ENCODE measurements at regions not wholly inside any gene's neighbourhood (a gene's known extent, or its start where the extent isn't known, plus 50 kb on each side); places are given as distances from the start of the nearest gene placed in this dataset.

DNA sequence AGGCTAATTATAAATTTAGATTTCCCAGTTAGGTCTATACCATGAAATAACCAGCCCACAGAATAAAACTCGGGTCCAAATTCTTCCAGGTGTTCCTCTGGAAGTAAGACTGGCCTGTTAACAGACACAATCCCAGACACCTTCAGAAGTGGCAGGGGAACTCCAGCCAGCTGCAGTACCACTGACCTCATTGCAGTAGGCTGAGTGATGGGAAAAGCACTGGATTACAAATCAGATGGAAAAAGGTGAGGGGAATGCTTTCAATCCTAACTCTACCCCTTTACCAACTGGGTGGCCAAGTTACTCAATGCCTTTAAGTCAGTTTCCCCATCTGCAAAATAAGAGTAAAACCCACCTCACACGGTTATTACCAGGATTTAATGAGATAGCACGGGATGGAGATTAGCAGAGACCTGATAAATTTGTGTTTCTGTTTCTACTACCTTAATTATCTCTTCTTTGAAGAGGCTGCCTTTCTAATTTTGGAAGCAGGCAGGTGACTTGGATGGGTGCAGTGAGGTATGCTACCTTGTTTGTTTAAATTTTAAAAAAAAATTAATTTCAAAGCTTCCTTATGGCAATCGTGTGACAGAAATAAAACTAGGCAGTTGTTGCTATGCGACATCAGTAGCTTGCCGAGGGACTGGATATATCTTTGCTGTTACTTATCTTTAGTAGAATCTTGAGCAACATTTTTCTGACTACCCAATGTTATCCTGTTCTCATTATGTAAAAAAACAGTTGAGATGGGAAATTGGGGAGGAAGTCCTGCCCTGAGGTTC is 167.3 kb upstream of the GRIN2B start:
- ChIA-PET CTCF (interaction anchor here (2.5 kb wide), 1 partner anchor 18 kb away, joined by 8 read pairs; no protein-coding TSS in a partner anchor), POLR2A (no interaction called here)
- H3K9me3 Mint-ChIP-seq (ENCODE audit: unreplicated experiment): peaks cover 11% of the 10 kb centered on the region
- no peak for DNase-seq (ENCODE audit: unreplicated experiment)
- no peak overlapping the region for H3K27ac Mint-ChIP-seq (ENCODE audit: low read depth, unreplicated experiment)
- no peaks in the 10 kb centered on the region for H3K36me3 Mint-ChIP-seq (ENCODE audit: insufficient read depth, unreplicated experiment)
- TF ChIP-seq, protein P1, sequence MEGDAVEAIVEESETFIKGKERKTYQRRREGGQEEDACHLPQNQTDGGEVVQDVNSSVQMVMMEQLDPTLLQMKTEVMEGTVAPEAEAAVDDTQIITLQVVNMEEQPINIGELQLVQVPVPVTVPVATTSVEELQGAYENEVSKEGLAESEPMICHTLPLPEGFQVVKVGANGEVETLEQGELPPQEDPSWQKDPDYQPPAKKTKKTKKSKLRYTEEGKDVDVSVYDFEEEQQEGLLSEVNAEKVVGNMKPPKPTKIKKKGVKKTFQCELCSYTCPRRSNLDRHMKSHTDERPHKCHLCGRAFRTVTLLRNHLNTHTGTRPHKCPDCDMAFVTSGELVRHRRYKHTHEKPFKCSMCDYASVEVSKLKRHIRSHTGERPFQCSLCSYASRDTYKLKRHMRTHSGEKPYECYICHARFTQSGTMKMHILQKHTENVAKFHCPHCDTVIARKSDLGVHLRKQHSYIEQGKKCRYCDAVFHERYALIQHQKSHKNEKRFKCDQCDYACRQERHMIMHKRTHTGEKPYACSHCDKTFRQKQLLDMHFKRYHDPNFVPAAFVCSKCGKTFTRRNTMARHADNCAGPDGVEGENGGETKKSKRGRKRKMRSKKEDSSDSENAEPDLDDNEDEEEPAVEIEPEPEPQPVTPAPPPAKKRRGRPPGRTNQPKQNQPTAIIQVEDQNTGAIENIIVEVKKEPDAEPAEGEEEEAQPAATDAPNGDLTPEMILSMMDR (IDR thresholded peaks at IDR 0.05; ENCODE audit: unreplicated experiment): no peak
- no TSS peak for BruUV-seq (replicated peaks)
- no peaks in the 10 kb centered on the region for H3K27me3 Mint-ChIP-seq (ENCODE audit: insufficient read depth, unreplicated experiment)
- intact Hi-C loops (cut with micrococcal nuclease): no loop called here
- H3K4me1 Mint-ChIP-seq (ENCODE audit: insufficient read depth, unreplicated experiment): no peaks in the 10 kb centered on the region
- H3K4me3 Mint-ChIP-seq (ENCODE audit: unreplicated experiment): no peak overlapping the region

DNA sequence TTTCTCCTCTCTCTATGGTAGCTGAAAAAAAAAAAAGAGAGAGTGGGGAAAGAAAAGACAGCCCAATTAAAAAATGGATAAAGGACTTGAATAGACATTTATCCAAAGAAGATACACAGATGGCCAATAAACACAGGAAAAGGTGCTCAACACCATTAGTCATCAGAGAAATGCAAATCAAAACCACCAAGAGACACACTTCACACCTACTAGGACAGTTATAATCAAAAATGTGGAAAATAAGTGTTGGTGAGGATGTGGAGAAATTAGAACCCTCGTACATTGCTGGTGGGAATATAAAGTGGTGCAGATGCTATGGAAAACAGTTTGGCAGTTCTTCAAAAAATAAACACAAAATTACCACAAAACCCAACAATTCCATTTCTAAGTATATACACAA is 172.4 kb upstream of the GRIN2B start:
- H3K9me3 Mint-ChIP-seq (ENCODE audit: unreplicated experiment): peaks cover 11% of the 10 kb centered on the region
- H3K27me3 Mint-ChIP-seq (ENCODE audit: insufficient read depth, unreplicated experiment): no peaks in the 10 kb centered on the region
- H3K4me3 Mint-ChIP-seq (ENCODE audit: unreplicated experiment): no peak overlapping the region
- no TSS peak for BruUV-seq (replicated peaks)
- no peak for DNase-seq (ENCODE audit: unreplicated experiment)
- TF ChIP-seq, protein P1 (IDR thresholded peaks at IDR 0.05; ENCODE audit: unreplicated experiment): no peak
- no peaks in the 10 kb centered on the region for H3K4me1 Mint-ChIP-seq (ENCODE audit: insufficient read depth, unreplicated experiment)
- no peak overlapping the region for H3K27ac Mint-ChIP-seq (ENCODE audit: low read depth, unreplicated experiment)
- intact Hi-C loops (cut with micrococcal nuclease): no loop called here
- ChIA-PET CTCF (no interaction called here), POLR2A (no interaction called here)
- no peaks in the 10 kb centered on the region for H3K36me3 Mint-ChIP-seq (ENCODE audit: insufficient read depth, unreplicated experiment)

DNA sequence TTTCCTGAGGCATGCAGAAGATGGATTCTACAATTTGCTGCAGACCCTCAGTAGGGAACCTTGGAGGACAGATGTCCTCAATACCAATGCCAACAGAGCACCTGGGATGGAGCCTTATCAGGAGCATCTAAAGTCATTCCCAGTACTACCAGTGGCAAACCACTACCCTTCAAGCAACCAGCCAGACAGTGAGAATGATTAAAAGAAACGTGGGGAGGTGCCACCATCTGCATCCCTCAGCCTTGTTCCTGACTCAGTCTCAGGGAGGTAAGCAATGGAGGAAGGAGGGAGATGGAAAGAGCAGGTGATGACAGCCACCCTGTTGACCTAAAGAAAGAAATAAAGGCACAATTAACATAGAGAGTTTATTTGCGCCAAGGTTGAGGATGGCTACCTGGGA is 175.2 kb upstream of the GRIN2B start:
- DNase-seq (ENCODE audit: unreplicated experiment): no peak
- POLR2A ChIA-PET: no interaction called here
- no TSS peak for BruUV-seq (replicated peaks)
- H3K4me1 Mint-ChIP-seq (ENCODE audit: insufficient read depth, unreplicated experiment): no peaks in the 10 kb centered on the region
- CTCF ChIA-PET: interaction anchor here (0.9 to 3.8 kb wide), 2 partner anchors 9 to 12 kb away, joined by 6 to 35 read pairs; no protein-coding TSS in a partner anchor
- H3K27me3 Mint-ChIP-seq (ENCODE audit: insufficient read depth, unreplicated experiment): no peaks in the 10 kb centered on the region
- H3K9me3 Mint-ChIP-seq (ENCODE audit: unreplicated experiment): peaks cover 11% of the 10 kb centered on the region
- no peak overlapping the region for H3K27ac Mint-ChIP-seq (ENCODE audit: low read depth, unreplicated experiment)
- intact Hi-C loops (cut with micrococcal nuclease): no loop called here
- TF ChIP-seq, protein P1 (IDR thresholded peaks at IDR 0.05; ENCODE audit: unreplicated experiment): no peak
- no peaks in the 10 kb centered on the region for H3K36me3 Mint-ChIP-seq (ENCODE audit: insufficient read depth, unreplicated experiment)
- H3K4me3 Mint-ChIP-seq (ENCODE audit: unreplicated experiment): no peak overlapping the region

DNA sequence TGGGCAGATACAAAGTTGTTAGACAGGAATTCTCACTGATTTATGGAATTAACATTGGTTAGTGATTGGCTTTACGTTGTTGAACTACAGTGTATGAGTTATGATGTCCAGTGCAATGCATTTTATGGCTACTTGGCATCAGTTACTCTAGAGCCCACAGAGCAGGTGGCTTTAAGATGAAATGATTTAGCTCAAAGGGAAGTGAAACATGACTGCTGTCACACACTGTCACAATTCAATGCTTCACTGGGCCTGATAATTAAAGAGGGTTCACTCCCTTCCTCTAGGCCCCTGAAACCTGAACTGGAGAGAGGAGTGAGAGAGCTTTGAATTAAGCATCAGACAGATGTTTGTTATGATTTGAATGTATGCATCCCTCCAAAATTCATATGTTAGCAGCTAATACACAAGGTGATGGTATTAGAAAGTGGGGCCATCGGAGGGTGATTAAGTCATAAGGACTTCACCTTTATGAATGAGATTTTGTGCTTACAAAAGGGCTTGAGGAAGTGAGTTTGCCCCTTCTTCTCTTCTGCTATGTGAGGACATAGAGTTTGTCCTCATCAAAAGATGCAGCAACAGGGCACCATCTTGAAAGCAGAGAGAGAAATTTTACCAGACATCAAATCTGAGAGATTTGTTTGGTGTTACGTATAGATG is 175.8 kb upstream of the GRIN2B start:
- ChIA-PET POLR2A (no interaction called here), CTCF (interaction anchor here (0.9 to 3.8 kb wide), 2 partner anchors 8 to 11 kb away, joined by 6 to 35 read pairs; no protein-coding TSS in a partner anchor)
- Mint-ChIP-seq H3K27ac (ENCODE audit: low read depth, unreplicated experiment) (no peak overlapping the region), H3K27me3 (ENCODE audit: insufficient read depth, unreplicated experiment) (no peaks in the 10 kb centered on the region), H3K9me3 (ENCODE audit: unreplicated experiment) (peaks cover 11% of the 10 kb centered on the region), H3K4me1 (ENCODE audit: insufficient read depth, unreplicated experiment) (no peaks in the 10 kb centered on the region), H3K36me3 (ENCODE audit: insufficient read depth, unreplicated experiment) (no peaks in the 10 kb centered on the region), H3K4me3 (ENCODE audit: unreplicated experiment) (no peak overlapping the region)
- no TSS peak for BruUV-seq (replicated peaks)
- TF ChIP-seq, protein P1 (IDR thresholded peaks at IDR 0.05; ENCODE audit: unreplicated experiment): no peak
- DNase-seq (ENCODE audit: unreplicated experiment): no peak
- intact Hi-C loops (cut with micrococcal nuclease): no loop called here
